ENCODE measurements at regions not wholly inside any gene's neighbourhood (a gene's known extent, or its start where the extent isn't known, plus 50 kb on each side); places are given as distances from the start of the nearest gene placed in this dataset.
A peak's percentile ranks its signal among the peaks of the same experiment; 100 is the strongest.

GRCh38 chr10:81093056-81093455 is 555.4 kb downstream of the SH2D4B start:
- DNase-seq (ENCODE audit: low read depth in 2 of 3, low spot score in 2 of 3) = no peak

- DNase-seq (ENCODE audit: low read depth in 2 of 3, low spot score in 2 of 3) = no peak
These were observed 557.5 kb downstream of the SH2D4B start for GRCh38 chr10:81095238-81095637.

- no peak for DNase-seq (ENCODE audit: low read depth in 2 of 3, low spot score in 2 of 3)
These were observed 558.9 kb downstream of the SH2D4B start for GRCh38 chr10:81096558-81096957.

GRCh38 chr10:81101062-81101461 is 563.4 kb downstream of the SH2D4B start:
- DNase-seq (ENCODE audit: low read depth in 2 of 3, low spot score in 2 of 3) = no peak

DNA sequence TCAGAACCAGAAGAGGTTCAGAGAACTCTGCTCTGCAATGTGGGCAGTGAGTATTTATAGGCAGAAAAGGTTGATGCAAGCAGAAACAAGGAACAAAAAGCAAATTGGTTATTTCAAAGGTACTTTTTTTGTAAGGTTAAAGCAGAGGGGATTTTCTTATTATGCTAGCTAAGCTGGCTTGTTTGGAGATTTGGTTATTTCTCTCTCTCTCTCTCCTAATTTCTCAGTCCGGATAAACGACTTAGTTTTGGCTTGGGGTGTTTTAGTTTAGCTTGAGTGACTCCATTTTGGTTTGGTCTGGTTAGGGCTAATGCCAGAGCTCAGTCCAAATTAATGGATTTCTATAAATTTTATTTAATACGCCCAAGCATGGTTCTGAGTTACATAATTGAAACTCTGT is 566.8 kb downstream of the SH2D4B start:
- DNase-seq (ENCODE audit: low read depth in 2 of 3, low spot score in 2 of 3) = no peak

DNA sequence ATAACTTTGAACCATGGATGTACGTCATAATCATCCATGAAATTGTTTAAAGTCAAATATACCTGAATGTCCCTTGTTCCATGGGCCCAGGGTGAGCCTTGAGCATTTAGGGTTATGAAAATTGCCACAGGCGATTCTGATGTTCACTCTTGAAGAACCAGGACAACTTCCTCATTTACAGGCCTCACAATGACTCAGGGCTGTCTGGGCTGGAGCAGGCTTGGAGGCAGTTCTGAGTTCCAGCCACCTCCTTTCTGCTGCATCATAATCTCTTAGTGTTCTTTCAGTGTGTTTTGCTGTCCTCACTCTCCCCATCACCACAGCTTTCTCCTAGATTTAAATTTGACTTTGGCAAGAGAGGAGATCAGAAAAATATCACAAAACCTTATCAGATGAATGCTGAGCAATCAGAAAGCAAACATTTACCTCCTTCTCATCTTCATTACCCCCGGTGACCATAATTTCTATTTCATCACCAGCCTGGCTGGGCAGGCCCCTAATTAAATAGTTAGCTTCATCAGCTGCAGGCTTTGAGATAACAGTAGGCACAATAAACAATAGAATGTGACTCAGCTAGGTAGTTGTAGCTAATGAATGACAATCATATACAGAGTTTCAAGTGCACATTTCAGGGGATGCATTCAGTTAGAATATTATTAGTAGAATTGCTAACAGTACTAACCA is 571.0 kb downstream of the SH2D4B start:
- DNase-seq (ENCODE audit: low read depth in 2 of 3, low spot score in 2 of 3) = peak in 2 of 3 donors; percentile 31 to 71

DNA sequence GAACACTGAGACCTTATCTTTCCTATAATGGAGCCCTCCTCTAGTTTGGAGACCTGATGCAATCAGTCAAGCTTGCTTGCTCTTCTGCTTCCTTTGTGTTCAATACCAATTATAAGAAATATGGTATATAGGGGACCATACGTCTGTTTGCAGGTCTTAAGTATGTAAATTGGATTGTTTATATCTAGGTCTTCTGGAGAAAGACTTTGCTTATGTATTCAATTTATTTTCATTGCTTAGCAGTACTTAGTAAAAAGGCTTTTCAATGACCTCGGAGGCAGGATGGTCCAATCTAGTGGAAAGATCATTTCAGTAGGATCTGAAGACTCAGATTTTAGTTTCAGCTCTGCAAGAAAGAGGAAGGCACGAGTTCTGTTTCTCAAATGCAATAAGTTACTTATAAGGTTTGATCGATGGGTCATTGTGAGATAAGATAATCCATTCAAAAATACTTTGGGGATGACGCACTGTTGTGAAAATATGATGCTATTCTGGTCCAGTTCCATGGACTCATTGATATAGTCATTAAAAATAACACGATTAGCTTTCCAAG is 571.6 kb downstream of the SH2D4B start:
- no peak for DNase-seq (ENCODE audit: low read depth in 2 of 3, low spot score in 2 of 3)

DNA sequence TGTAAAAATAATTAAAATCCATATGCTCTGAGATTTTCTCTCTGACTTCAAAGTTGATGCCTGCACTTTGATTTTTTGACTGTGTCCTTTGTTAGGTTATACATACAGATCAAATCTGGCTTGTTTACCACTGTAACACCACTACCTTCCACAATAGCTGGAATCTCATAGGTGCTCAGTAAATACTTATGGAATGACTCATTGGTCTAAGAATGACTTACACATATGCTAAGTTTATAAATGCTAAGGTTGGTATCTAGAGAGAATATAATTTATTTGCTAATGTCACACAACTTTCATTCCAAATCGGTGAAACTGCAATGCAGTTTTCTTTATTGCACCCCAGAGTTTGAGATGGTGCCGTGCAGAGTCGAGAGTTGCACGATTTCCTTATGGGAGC is 578.5 kb downstream of the SH2D4B start:
- no peak for DNase-seq (ENCODE audit: low read depth in 2 of 3, low spot score in 2 of 3)

DNA sequence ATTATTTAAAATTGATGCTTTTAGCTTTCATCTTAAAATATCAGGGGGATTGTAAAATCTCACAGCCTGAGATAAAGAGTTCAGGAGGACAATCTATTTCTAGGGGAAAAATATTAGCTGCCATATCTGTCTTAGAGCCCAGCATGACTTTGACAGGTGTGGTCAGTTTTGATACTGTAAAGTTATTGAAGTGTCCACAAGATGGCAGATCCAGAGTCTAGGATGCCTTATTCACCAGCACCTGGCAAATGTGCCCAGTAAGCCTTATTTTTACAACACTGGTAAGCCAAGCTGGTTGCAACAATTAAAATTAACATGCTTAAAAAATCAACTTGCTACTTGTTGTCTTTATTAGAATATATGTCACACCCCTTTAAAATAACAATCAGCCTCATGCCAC is 579.3 kb downstream of the SH2D4B start:
- no peak for DNase-seq (ENCODE audit: low read depth in 2 of 3, low spot score in 2 of 3)

GRCh38 chr10:81127931-81128330 is 590.2 kb downstream of the SH2D4B start:
- DNase-seq (ENCODE audit: low read depth in 2 of 3, low spot score in 2 of 3) = no peak

DNA sequence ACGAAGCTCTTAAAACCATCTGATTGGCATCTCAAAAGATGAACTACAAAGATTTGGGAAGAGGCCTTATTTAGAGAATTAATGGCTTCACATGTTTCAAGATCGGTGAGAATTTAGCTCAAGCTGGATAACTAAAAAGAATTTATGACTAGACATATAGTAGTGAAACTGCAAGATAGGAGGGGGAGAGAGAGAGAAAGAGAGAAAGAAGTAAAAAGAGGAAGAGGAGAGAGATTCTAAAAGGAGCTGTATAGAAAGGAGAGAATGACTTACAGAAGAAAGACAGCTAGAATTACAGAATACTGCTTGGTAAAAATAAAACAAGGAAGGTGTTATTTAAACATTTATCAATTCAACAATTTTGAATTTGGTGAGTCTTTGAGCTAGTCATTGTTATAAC is 592.3 kb downstream of the SH2D4B start:
- no peak for DNase-seq (ENCODE audit: low read depth in 2 of 3, low spot score in 2 of 3)

- DNase-seq (ENCODE audit: low read depth in 2 of 3, low spot score in 2 of 3) = no peak
These were observed 598.1 kb downstream of the SH2D4B start for GRCh38 chr10:81135851-81136250.

DNA sequence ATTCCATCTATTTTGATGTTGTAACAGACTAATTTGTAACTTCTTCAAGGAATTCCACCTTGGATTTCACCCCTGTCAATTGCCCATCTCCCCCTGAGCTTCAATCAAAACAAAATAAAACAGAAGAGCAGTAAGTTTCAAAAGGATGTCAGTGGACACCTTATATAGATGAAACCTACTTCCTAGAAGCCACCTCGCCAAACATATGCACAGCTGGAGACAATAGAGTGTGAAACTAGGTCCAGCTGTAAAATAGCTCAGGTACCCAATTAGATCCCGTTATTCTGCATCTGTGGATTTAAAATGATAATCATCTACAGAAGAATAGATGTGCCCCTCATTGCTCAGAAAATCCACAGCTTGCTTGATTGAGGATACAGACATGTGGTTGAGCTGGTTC is 598.6 kb downstream of the SH2D4B start:
- DNase-seq (ENCODE audit: low read depth in 2 of 3, low spot score in 2 of 3) = no peak

DNA sequence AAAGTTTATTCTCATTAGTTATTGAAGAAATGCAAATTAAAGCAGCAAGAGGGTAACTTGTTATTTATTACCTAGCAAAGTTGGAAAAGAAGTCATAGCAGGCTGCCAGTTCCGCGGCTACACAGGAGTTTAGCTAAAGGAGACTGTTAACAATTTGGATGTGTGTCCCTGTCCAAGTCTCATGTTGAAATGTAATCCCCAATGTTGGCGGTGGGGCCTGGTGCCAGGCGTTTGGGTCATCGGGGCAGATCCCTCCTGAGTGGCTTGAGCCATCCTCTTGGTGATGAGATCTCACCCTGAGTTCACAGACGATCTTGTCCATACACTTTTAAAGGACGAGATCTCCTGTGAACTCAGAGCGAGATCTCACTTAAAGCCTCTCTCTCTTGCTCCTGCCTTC is 608.3 kb downstream of the SH2D4B start:
- no peak for DNase-seq (ENCODE audit: low read depth in 2 of 3, low spot score in 2 of 3)

DNA sequence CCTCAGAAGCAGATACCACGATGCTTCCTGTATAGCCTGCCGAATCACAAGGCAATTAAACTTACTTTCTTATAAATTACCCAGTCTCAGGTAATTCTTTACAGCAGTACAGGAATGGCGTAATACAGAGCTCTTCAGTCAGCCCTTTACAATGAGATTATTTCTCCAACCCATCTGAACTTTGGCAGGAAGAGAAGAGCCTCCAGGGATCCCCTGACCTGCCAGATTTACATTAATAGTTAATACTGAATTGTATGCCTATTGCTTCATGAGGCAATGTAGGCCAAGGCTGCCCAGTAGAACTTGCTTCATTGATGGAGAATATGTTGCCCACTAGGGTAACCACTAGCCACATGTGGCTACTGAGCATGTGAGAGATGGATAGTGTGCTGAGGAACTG is 608.7 kb downstream of the SH2D4B start:
- no peak for DNase-seq (ENCODE audit: low read depth in 2 of 3, low spot score in 2 of 3)

GRCh38 chr10:81152656-81153055 is 615.0 kb downstream of the SH2D4B start:
- no peak for DNase-seq (ENCODE audit: low read depth in 2 of 3, low spot score in 2 of 3)

DNA sequence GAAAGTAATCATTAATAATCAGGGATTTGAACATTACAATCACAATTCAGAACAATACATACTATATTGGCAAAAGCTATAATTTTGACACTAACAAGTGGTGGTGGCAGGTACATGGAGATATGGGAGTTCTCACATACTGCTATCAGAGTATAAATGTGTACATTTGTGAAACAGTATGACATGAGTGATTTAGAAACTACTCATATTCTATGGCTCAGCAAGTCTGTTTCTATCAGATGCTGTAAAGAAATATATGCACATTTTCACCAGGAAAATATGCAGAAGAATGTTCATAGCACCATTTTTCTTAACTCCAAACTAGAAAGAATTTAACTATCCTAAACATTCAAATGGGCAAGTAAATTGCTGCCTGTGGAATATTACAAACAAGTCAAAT is 620.0 kb downstream of the SH2D4B start:
- DNase-seq (ENCODE audit: low read depth in 2 of 3, low spot score in 2 of 3) = no peak

DNA sequence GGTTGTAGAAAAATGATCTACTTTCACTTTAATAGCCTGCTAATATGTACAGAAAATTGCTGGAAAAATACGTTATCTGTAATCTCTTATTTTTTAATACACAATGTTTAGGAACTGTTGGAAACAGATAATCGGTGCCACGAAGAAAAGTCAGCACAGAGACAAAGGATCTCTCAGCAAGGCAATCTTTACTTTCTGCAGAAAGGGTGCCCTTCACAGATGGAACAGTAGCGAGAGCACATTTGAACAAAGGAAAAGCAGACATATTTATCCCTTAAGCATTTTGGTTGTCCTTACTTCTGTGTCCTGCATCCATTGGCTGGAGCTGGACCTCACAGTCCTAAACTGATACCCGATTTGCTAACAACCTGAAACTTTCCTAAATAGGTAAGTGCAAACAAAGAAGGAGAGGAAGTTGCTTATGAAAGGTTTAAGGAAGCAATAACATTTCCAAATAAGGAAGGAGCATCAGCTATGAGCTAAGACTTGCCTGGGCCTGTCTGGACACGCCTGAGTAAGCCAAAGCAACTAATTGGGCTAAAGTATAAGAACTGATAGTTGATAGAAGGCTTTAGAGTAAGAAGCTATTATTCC is 640.0 kb downstream of the SH2D4B start:
- no peak for DNase-seq (ENCODE audit: low read depth in 2 of 3, low spot score in 2 of 3)

DNA sequence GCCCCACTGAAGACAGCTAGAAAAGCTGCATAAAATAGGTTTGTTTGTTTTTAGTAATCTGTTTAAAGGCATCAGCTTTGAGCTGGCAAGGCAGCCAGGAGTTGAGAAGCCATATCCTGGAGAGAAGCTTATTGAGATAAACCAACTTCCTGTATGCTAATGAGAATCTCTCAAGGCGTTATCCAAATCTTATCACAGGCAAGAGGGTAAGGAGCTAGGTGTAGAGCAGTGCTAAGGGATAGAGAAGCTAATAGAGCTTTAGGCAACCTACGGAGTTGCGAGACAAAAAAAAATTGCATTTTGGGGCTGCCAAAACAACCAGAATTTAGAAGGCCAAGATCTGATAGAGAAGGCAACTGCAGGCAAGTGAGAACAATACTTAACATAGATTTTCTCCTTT is 641.6 kb downstream of the SH2D4B start:
- no peak for DNase-seq (ENCODE audit: low read depth in 2 of 3, low spot score in 2 of 3)

DNA sequence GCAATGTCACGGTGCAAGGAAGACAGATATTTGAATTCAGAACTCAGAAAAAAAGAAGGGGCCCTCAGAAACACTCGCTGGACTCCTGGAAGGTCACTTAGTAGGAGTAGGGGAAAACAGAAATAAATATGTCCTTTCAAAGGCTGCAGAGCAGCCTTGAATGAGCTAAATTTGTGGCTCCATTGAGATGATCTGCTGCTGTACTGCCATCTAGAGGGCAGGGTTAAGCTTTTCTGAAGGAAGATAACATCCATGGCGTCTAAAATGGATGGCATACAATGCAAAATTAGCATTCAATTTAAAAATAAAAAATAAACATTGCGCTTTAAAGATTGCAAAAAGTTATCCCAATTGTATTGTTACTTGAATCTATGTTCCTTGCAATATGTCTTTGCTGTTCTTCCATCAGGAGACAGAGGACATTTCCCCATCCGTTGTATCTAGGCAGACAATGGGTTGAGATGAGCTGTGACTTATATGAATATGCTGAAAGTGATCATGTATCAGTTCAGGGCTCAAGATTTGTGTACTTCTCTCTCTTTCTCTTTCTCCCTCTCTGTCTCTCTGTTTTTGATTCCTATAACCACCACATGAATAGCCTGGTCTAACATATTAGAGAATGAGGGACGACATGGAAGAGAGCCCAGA is 642.2 kb downstream of the SH2D4B start:
- DNase-seq (ENCODE audit: low read depth in 2 of 3, low spot score in 2 of 3) = peak in 2 of 3 donors; percentile 12 to 62

- DNase-seq (ENCODE audit: low read depth in 2 of 3, low spot score in 2 of 3) = no peak
These were observed 644.6 kb downstream of the SH2D4B start for GRCh38 chr10:81182296-81182695.

GRCh38 chr10:81192221-81192788 is 654.6 kb downstream of the SH2D4B start:
- DNase-seq (ENCODE audit: low read depth in 2 of 3, low spot score in 2 of 3) = no peak
